NCI-H526 treated with DMSO at 0.1 percent for 48 hours (cell line): ENCODE measurements at regions not wholly inside any gene's neighbourhood (a gene's known extent, or its start where the extent isn't known, plus 50 kb on each side); places are given as distances from the start of the nearest gene placed in this dataset.
A peak's percentile ranks its signal among the peaks of the same experiment; 100 is the strongest.
"Not testable (repeated sequence)": the region's sequence is repeated elsewhere in the genome, so short reads cannot be mapped to it uniquely, and the experiment has no call there.

Experiments
- DNase-seq: peaks from one replicate; lab custom pipeline; 2025; lab: John Stamatoyannopoulos, UW

DNA sequence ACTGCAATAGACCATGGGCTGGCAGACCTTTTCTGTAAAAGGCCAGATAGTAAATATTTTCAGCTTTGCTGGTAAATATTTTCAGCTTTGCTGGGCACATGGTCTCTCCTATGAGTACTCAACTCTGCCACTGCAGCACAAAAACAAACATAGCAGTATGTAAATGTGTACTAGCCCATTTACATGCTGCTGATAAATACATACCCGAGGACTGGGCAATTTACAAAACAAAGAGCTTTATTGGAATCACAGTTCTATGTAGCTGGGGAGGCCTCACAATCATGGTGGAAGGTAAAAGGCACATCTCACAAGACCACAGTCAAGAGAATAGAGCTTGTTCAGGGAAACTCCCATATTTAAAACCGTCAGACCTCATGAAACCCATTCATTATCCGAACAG, 793.0 kb downstream of the EDEM1 start:
- peak; percentile 23 for DNase-seq

DNA sequence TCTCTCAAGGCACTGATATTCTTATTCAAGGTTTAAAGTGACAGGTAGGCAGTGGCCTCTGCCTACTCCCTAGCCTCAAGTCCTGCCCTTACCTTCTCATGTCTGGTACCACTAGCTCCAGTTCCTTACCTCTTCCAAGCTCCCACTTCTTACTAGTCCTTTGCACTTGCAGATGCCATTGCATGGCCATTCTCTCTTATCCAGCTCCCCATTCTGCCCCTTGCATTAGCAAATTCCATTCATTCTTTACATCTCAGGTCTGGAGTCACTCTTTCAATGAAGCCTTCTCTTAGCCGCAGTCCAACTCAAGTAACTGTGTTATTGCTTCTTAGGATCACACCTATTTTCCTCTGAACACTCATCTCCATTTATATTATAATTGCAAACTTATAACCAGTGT, 807.1 kb downstream of the EDEM1 start:
- DNase-seq: no peak

DNA sequence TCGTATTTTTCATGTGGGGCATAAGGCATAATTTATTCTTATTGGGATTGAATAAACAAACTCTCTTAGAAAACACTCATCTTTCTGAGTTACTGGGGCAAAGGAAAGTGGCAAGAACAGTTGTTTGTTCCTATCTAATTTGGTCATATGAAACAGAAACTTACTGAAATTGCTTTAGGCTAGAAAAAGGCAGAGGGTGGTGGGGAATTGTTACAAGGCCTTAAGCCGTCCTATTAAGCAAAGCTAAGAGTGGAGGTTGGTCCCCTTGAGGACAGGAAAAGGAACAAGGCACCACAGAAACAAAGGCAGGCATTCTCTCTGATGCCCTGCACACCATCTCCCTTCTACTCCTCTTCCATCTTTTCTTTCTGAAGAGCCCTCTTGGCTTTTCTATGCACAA, 830.9 kb downstream of the EDEM1 start:
- no peak for DNase-seq

DNA sequence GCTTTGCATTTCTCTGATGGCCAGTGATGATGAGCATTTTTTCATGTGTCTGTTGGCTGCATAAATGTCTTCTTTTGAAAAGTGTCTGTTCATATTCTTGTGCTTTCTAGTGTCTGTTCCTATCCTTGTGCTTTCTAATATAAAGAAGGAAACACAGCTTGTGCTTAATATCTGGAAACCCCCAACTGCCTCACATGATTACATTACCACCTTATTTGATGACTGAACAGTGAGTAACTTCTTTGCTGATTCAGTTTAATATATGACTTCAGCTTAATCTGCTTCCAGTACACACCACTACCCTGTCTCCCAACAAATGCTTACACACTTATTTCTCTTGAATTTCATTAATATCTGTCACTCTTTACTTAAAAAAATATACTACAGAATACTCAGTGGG, 835.1 kb downstream of the EDEM1 start:
- no peak for DNase-seq

GRCh38 chr3:6025032-6025431, 835.9 kb upstream of the GRM7 start:
- DNase-seq: no peak

DNA sequence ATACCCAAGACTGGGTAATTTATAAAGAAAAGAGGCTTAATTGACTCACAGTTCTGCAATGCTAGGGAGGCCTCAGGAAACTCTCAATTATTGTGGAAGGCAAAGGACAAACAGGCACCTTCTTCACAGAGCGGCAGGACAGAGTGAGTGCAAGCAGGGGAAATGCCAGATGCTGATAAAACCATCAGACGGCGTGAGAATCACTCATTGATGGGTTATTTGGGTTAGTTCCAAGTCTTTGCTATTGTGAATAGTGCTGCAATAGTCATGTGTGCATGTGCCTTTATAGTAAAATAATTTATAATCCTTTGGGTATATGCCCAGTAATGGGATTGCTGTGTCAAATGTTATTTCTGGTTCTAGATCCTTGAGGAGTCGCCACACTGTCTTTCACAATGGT, 830.3 kb upstream of the GRM7 start:
- not testable (repeated sequence) for DNase-seq

GRCh38 chr3:6035626-6036025, 825.3 kb upstream of the GRM7 start:
- no peak for DNase-seq

DNA sequence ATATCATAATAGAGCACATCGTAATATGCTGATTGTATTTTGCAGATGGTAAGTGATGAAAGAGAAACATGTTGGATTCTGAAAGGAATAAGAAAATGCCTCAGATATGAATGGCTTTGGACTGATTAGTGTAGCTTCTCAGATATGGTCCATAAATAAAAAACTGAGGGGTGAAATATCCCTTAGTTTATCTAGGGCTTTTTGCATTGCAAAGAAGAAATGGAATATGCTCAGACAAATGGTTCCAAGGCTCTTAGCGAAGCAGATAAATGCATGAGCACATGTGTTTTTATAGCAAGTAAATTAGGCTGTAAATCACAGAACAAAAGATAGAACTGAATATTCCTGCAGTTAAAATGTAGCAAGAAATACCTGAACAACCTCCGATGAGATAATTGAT, 820.9 kb upstream of the GRM7 start:
- DNase-seq: peak; percentile 6

DNA sequence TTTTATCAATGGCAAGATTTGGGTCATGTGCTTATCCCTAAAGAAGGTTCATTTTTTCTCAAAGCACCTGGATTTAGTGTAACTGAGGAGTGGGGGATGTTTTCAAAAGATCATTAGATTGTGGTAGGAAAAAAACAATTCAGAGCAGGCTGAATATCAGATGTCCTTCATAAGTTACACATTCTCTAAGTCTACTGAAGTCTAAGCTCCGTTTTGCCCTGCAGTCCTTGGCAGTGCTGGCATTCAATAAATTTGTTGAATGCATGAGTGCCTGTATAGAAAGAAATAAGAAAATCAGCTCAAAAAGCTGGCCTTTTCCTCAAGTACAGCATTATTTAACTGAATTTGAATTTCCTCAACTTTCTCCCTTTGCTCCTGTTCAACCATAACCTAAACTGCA, 819.0 kb upstream of the GRM7 start:
- no peak for DNase-seq

DNA sequence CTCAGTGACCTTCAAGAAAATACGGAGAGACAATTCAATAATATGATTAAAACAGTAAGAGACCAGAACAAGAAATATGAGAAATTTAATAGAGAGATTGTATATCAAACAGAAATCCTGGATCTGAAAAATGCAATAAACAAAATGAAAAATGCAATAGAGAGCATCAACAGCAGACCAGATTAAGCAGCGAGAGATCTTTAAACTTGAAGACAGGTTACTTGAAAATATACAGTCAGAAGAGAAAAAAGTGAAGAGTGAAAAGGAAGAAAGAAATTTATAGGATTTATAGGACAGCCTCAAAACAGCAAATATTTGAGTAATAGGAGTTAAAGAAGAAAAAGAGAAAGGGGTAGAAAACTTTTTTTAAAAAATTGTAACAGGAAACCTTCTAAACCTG, 813.9 kb upstream of the GRM7 start:
- no peak for DNase-seq

- no peak for DNase-seq
Observed at GRCh38 chr3:6060251-6060650, 800.7 kb upstream of the GRM7 start.

- no peak for DNase-seq
Observed at GRCh38 chr3:6062261-6063187, 798.4 kb upstream of the GRM7 start.

DNA sequence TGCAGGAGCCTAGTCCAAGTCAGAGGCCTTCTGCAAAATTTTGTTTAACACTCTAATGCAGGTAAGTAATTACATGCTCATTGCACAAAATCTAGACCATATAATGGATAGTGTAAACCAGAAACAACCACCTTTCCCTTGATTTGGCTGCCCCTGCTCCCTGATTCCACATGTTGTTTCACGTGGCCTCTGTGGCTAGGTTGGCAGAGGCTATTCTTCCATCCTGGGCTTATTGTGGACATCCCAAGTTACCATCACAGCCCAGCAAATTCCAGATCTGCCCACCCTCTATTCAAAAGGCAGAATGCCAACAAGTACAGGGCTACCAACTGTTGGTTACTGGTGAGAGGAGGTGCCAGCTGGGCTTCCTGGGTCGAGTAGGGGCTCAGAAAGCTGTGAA, 794.5 kb upstream of the GRM7 start:
- no peak for DNase-seq

GRCh38 chr3:6066868-6067578, 793.9 kb upstream of the GRM7 start:
- not testable (repeated sequence) for DNase-seq

GRCh38 chr3:6074952-6075351, 786.0 kb upstream of the GRM7 start:
- DNase-seq: no peak

DNA sequence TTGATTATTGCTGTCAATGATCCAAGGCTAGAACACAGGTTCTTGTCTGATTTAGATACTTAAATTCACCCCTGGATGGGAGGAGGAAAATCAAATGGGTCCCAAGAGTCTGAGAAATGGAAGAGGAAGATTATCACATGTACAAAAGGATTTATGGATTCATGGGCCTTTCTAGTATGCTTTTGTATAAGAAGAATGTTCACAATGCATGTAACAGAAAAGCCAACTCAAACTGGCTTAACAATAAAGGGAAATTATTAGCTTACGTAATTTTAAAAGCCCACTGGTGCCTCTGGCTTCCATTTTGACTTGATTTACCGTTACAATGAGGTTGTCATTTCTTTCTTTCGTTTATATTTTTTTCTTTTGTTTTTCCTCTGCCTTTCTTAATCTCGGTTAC, 782.5 kb upstream of the GRM7 start:
- no peak for DNase-seq

GRCh38 chr3:6079011-6079410, 781.9 kb upstream of the GRM7 start:
- DNase-seq: no peak

DNA sequence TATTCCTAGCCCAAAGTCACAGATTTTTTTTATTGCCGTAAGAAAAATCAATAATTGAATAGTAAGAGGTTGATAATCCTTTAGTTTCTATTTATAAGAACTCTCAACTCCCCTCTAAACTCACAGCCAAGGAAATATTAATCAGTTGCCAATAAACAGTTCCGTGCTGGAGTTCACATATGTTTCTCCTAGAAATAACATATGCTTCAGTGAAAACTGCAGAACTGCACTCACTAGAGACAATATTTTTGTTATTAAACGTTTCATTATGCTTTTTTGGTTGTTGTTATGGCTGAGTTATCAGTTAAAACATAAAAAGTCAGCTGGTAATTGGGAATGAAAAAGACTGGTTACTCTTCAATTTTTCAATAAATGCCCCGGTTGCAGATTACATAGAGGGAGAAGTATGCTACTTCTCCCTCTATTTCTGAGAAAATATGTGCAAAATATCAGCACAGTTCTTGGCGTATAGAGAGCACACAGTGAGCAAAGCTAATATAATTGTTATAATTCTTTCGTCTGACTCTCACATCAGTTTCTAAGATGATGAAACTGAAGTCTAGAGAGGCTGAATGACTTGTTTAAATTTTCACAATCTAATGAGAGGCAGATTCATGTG, 781.2 kb upstream of the GRM7 start:
- no peak for DNase-seq

DNA sequence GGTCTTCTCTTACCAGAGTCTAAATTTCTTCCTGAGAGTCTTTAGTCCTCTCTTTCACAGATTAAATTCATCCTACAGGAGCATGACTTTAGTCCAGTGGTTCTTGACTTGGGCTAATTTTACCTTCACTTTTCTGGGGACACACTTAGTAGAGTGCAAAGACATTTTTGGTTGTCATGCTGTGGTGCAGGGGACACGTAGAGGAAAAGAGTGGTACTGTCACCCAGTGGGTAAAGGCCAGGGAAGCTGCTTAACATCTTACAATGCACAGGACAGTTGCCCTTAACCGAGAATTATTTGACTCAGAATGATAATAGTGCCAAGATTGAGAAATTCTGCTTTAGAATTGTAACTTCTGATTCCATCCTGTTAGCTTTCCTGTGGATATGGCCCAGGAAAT, 772.5 kb upstream of the GRM7 start:
- no peak for DNase-seq

- no peak for DNase-seq
Observed at GRCh38 chr3:6089780-6090179, 771.1 kb upstream of the GRM7 start.

- DNase-seq: no peak
Observed at GRCh38 chr3:6091262-6091661, 769.7 kb upstream of the GRM7 start.

DNA sequence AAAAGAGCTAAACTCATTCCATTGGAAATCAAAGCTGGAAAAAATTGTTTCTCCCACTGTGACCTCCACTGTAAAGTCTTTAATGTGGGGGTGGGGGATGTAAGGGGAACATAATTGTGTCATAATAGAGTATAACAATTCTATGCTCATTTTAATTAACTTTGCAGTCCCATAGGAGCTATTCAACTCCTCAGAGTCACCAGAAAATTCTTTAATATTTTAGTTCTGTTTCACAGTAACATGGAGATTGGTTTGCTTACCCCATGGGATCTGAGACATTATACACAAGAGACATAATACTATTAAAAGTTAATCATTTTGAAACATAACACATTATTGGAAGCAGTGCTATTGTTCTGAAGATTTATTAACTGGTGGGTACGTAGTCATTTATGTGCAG, 765.9 kb upstream of the GRM7 start:
- no peak for DNase-seq

- no peak for DNase-seq
Observed at GRCh38 chr3:6097021-6097420, 763.9 kb upstream of the GRM7 start.
